ENCODE measurements at regions not wholly inside any gene's neighbourhood (a gene's known extent, or its start where the extent isn't known, plus 50 kb on each side); places are given as distances from the start of the nearest gene placed in this dataset.

DNA sequence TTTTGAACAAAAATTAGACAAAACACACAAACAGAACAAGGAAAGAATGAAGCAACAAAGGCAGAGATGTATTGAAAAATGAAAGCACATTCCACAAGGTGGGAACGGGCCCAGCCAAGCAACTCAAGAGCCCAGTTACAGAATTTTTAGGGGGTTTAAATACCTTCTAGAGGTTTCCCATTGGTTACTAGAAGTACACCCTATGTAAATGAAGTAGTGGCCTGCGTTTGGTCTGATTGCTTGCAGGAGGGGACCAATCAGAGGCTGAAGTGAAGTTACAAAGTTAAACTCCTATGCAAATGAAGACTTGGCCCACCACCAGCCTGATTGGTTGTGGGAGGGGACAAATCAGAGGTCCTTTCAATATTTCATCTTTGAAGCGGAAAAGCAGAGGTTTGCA, 593.7 kb upstream of the MMS22L start:
- TF ChIP-seq EZH2phosphoT487 (IDR thresholded peaks at IDR 0.05; ENCODE audit: insufficient read depth, low read depth): no peak
- no peak for TF ChIP-seq EZH2 (IDR thresholded peaks at IDR 0.05; ENCODE audit: insufficient read depth, poor library complexity, severe bottlenecking)

Measured in GM23248 (cell line).